ENCODE measurements at regions not wholly inside any gene's neighbourhood (a gene's known extent, or its start where the extent isn't known, plus 50 kb on each side); places are given as distances from the start of the nearest gene placed in this dataset.

GRCh38 chr2:18503376-18504228 is 56.9 kb downstream of the RDH14 start:
- no peak for DNase-seq (ENCODE audit: low spot score)
- ATAC-seq (ENCODE audit: low FRiP score), result no peak
- no peak for TF ChIP-seq CTCF (IDR thresholded peaks at IDR 0.05)

GRCh38 chr2:18502142-18502541 is 58.3 kb downstream of the RDH14 start:
- ATAC-seq (ENCODE audit: low FRiP score) (no peak), DNase-seq (ENCODE audit: low spot score) (no peak)
- no peak for TF ChIP-seq CTCF (IDR thresholded peaks at IDR 0.05)

- no peak for ATAC-seq (ENCODE audit: low FRiP score)
- no peak for TF ChIP-seq CTCF (IDR thresholded peaks at IDR 0.05)
- no peak for DNase-seq (ENCODE audit: low spot score)
Measured at GRCh38 chr2:18501729-18502128, 58.7 kb downstream of the RDH14 start.

GRCh38 chr2:18501156-18501555 is 59.3 kb downstream of the RDH14 start:
- no peak for TF ChIP-seq CTCF (IDR thresholded peaks at IDR 0.05)
- no peak for ATAC-seq (ENCODE audit: low FRiP score)

GRCh38 chr2:18500333-18500732 is 60.1 kb downstream of the RDH14 start:
- ATAC-seq (ENCODE audit: low FRiP score) (peak; percentile 53), DNase-seq (ENCODE audit: low spot score) (no peak)
- no peak for TF ChIP-seq CTCF (IDR thresholded peaks at IDR 0.05)

More at GRCh38 chr2:18501156-18501555, 59.3 kb downstream of the RDH14 start:
- no peak for DNase-seq (ENCODE audit: low spot score)

GRCh38 chr2:18498531-18498930 is 61.9 kb downstream of the RDH14 start:
- no peak for TF ChIP-seq CTCF (IDR thresholded peaks at IDR 0.05)
- DNase-seq (ENCODE audit: low spot score) (no peak), ATAC-seq (ENCODE audit: low FRiP score) (no peak)

GRCh38 chr2:18496516-18496915 is 63.9 kb downstream of the RDH14 start:
- TF ChIP-seq CTCF (IDR thresholded peaks at IDR 0.05), result no peak
- ATAC-seq (ENCODE audit: low FRiP score) (no peak), DNase-seq (ENCODE audit: low spot score) (no peak)
